Neutrophil (primary cell): ENCODE measurements at regions not wholly inside any gene's neighbourhood (a gene's known extent, or its start where the extent isn't known, plus 50 kb on each side); places are given as distances from the start of the nearest gene placed in this dataset.

Experiments
- H3K27ac ChIP-seq: fragments of 200-600 bp; sonication (generic); 2 replicates; pipeline ENCODE4 v1.5.1; 2016; ENCODE audit warnings: mild to moderate bottlenecking, moderate library complexity
- H3K27me3 ChIP-seq: fragments of 200-600 bp; sonication (generic); 2 replicates; pipeline ENCODE4 v1.6.0; 2016; ENCODE audit warnings: mild to moderate bottlenecking
- H3K36me3 ChIP-seq: fragments of 200-600 bp; sonication (generic); 2 replicates; pipeline ENCODE4 v1.5.1; 2017
- H3K4me1 ChIP-seq, 2 experiments: fragments of 200-600 bp in 1 of 2; sonication (generic) in 1 of 2; 1 replicate in 1 of 2; 2 replicates in 1 of 2; pipeline versions ENCODE4 v1.5.1 to v1.6.1; 2013 to 2016; ENCODE audit warnings: low read depth in 1 of 2, low read length in 1 of 2, mild to moderate bottlenecking in 1 of 2, moderate library complexity in 1 of 2; ENCODE audit not compliant: control insufficient read depth in 1 of 2, insufficient read depth in 1 of 2
- H3K4me3 ChIP-seq, 2 experiments: fragments of 200-600 bp in 1 of 2; sonication (generic) in 1 of 2; 1 replicate in 1 of 2; 2 replicates in 1 of 2; pipeline ENCODE4 v1.5.1; 2013 to 2016; ENCODE audit warnings: low read depth in 1 of 2, low read length in 1 of 2, mild to moderate bottlenecking in 1 of 2, moderate library complexity in 1 of 2
- H3K9me3 ChIP-seq: fragments of 200-600 bp; sonication (generic); 2 replicates; pipeline ENCODE4 v1.5.1; 2016
- TF ChIP-seq, protein P1 (sequence below): fragments of 200-600 bp; sonication (generic); IDR thresholded peaks from 2 replicates; pipeline ENCODE4 v1.5.1; 2016; ENCODE audit warnings: antibody characterized with exemption

DNA sequence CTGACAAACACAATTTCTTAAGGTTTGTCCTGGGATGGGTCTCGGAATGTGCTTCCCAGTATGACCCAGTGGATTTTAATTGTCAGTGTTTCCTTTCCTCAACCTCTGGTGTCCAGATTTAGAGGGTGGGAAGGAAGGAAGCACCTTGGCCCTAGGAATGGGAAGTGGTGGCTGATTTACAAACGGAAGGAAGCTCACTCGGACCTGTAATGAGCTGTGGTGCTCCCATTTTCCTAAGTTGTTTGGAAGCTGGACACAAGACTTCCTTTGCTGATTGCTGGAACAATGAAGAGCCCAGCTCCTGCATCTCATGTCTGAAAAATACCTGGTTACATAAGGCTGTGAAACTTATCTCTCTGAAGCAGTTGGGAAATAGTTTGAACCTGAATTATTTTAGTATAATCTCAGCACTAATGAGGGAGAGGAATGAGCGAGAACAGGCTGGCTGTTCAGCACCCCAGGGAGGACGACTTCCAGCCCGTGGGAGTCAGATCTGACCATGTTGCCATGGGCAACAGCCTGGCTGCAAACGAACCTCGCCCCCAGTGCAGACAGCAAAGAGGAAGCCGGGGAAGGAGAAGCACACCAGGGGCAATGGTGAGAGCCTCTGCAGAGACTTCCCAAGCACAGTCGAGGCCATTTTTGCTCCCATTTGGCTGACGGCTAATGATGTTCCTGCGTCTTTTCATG, 74.4 kb upstream of the ASB18 start:
- no peak overlapping the region for H3K4me3 ChIP-seq
- H3K27me3 ChIP-seq, result no peaks in the 10 kb centered on the region
- no peak overlapping the region for H3K27ac ChIP-seq
- H3K4me1 ChIP-seq, result no peaks in the 10 kb centered on the region
- TF ChIP-seq, protein P1, sequence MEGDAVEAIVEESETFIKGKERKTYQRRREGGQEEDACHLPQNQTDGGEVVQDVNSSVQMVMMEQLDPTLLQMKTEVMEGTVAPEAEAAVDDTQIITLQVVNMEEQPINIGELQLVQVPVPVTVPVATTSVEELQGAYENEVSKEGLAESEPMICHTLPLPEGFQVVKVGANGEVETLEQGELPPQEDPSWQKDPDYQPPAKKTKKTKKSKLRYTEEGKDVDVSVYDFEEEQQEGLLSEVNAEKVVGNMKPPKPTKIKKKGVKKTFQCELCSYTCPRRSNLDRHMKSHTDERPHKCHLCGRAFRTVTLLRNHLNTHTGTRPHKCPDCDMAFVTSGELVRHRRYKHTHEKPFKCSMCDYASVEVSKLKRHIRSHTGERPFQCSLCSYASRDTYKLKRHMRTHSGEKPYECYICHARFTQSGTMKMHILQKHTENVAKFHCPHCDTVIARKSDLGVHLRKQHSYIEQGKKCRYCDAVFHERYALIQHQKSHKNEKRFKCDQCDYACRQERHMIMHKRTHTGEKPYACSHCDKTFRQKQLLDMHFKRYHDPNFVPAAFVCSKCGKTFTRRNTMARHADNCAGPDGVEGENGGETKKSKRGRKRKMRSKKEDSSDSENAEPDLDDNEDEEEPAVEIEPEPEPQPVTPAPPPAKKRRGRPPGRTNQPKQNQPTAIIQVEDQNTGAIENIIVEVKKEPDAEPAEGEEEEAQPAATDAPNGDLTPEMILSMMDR, result no peak
- no peaks in the 10 kb centered on the region for H3K9me3 ChIP-seq
- H3K36me3 ChIP-seq, result no peaks in the 10 kb centered on the region

DNA sequence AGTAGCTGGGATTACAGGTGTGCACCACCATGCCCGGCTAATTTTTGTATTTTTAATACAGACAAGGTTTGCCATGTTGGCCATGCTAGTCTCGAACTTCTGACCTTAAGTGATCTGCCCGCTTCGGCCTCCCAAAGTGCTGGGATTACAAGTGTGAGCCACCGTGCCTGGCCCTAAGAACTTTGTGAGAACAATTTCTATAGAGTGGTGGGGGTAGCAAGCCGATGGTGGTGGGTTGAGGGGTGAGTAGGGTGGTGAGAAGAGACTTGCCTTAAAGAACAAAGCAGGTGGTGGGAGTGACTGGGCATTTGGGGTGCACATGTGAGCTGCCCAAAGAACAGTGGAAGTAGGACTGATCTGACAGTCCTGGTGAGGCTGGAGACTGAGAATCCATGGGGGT, 76.0 kb upstream of the ASB18 start:
- no peaks in the 10 kb centered on the region for H3K9me3 ChIP-seq
- TF ChIP-seq, protein P1, result no peak
- no peaks in the 10 kb centered on the region for H3K27me3 ChIP-seq
- no peak overlapping the region for H3K4me3 ChIP-seq
- no peaks in the 10 kb centered on the region for H3K36me3 ChIP-seq
- H3K4me1 ChIP-seq, result no peaks in the 10 kb centered on the region
- no peak overlapping the region for H3K27ac ChIP-seq

DNA sequence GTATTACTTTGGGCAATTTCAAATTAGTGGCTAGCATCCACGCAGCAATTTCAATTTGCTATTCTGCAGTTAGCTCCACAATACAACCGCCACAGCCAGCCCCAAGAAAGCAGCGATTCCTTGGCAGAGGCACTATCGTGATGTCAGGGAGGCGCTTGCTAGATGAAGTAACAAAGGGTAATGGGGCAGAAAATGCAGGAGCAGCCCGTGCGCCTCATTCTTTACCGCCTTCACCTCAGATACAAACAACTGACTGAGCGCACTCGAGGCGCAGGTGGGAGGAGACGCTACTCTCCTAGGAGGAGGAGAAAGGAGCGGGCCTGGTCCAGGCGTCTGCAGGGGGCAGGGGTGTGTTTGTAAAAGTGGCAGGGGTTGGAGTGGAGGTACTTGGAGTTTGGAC, 76.9 kb upstream of the ASB18 start:
- TF ChIP-seq, protein P1, result no peak
- Histone ChIP-seq H3K27ac (no peak overlapping the region), H3K27me3 (no peaks in the 10 kb centered on the region), H3K9me3 (no peaks in the 10 kb centered on the region), H3K36me3 (no peaks in the 10 kb centered on the region), H3K4me1 (no peaks in the 10 kb centered on the region), H3K4me3 (no peak overlapping the region)

DNA sequence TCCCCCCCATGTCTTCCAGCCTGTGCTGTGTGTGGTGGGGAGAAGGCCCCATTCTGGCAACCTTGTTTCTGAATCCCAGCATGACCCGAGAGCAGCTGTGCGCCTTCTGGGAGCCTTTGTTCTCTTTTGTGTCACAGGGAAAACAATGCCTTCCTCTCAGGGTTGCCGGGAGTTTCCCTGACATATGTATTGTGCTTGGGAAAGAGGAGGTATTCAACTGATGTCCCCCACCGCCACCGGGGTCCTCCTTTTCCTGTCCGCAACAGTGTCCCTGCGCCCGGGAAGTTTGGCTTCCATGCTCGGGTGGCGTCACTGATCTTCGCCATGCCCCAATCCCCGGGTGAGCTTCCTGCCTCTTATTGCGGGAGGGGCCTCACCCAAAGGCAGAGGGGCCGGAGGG, 77.5 kb upstream of the ASB18 start:
- Histone ChIP-seq H3K27me3 (no peaks in the 10 kb centered on the region), H3K9me3 (no peaks in the 10 kb centered on the region), H3K4me3 (no peak overlapping the region), H3K4me1 (no peaks in the 10 kb centered on the region), H3K36me3 (no peaks in the 10 kb centered on the region), H3K27ac (no peak overlapping the region)
- TF ChIP-seq, protein P1, result no peak

DNA sequence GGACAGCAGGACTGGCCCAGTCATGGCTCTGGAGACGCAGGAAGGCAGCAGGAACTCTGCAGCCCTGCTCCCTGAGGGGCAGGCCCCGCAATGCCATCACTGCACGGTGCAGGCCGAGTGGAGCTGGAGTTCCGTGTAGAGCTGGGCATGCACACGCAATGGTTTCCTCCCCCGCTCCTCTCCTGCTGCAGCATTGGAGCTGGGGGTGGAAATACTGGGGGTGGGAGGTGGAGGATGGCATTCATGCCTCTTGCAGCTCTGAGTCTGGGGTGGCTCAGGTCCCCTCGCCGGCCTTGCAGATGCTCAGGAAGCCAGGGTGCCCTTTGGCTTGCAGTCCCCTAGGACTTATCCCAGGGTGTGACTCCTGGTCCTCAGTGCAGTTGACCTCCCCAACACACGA, 78.3 kb upstream of the ASB18 start:
- Histone ChIP-seq H3K9me3 (no peaks in the 10 kb centered on the region), H3K4me3 (no peak overlapping the region), H3K27me3 (no peaks in the 10 kb centered on the region), H3K4me1 (no peaks in the 10 kb centered on the region), H3K27ac (no peak overlapping the region), H3K36me3 (no peaks in the 10 kb centered on the region)
- TF ChIP-seq, protein P1, result no peak
